GM23248 (cell line): ENCODE measurements at regions not wholly inside any gene's neighbourhood (a gene's known extent, or its start where the extent isn't known, plus 50 kb on each side); places are given as distances from the start of the nearest gene placed in this dataset.

Source experiments
- DNase-seq: peaks from one replicate; pipeline ENCODE4 v3.0.0-alpha.2; 2015
- H2AFZ ChIP-seq: fragments of 200-600 bp; sonication (generic); 2 replicates; pipeline ENCODE4 v1.6.1; 2016; ENCODE audit warnings: antibody characterized with exemption
- H3F3A ChIP-seq: fragments of 200-600 bp; sonication (generic); 2 replicates; pipeline ENCODE4 v1.6.1; 2016; ENCODE audit warnings: mild to moderate bottlenecking, antibody characterized with exemption, mixed run types; ENCODE audit not compliant: insufficient read depth
- H3K27ac ChIP-seq: fragments of 200-600 bp; sonication (generic); 2 replicates; pipeline ENCODE4 v1.5.1; 2016; ENCODE audit warnings: mild to moderate bottlenecking
- H3K27me3 ChIP-seq: fragments of 200-600 bp; sonication (generic); replicated peaks from 2 replicates; pipeline ENCODE4 v1.6.1; 2016; ENCODE audit warnings: mild to moderate bottlenecking; ENCODE audit not compliant: insufficient read depth
- H3K36me3 ChIP-seq: fragments of 200-600 bp; sonication (generic); 2 replicates; pipeline ENCODE4 v1.6.1; 2016; ENCODE audit warnings: low read depth, mild to moderate bottlenecking
- H3K4me1 ChIP-seq: fragments of 200-600 bp; sonication (generic); 2 replicates; pipeline ENCODE4 v1.6.1; 2016; ENCODE audit warnings: mild to moderate bottlenecking; ENCODE audit not compliant: insufficient read depth
- H3K4me2 ChIP-seq: fragments of 200-600 bp; sonication (generic); one replicate; pipeline ENCODE4 v1.6.1; 2016; ENCODE audit warnings: mild to moderate bottlenecking; ENCODE audit not compliant: unreplicated experiment
- H3K4me3 ChIP-seq: fragments of 200-600 bp; sonication (generic); 2 replicates; pipeline ENCODE4 v1.5.1; 2016; ENCODE audit warnings: mild to moderate bottlenecking
- H3K79me2 ChIP-seq: fragments of 200-600 bp; sonication (generic); 2 replicates; pipeline ENCODE4 v1.6.1; 2016; ENCODE audit warnings: mild to moderate bottlenecking; ENCODE audit not compliant: insufficient read depth
- H3K9ac ChIP-seq: fragments of 200-600 bp; sonication (generic); 2 replicates; pipeline ENCODE4 v1.6.1; 2016; ENCODE audit warnings: mild to moderate bottlenecking
- H3K9me2 ChIP-seq: fragments of 200-600 bp; sonication (generic); 2 replicates; pipeline ENCODE4 v1.6.1; 2016; ENCODE audit warnings: mixed run types, mild to moderate bottlenecking, moderate library complexity; ENCODE audit not compliant: insufficient read depth
- H3K9me3 ChIP-seq: fragments of 200-600 bp; sonication (generic); one replicate; pipeline ENCODE4 v1.6.1; 2017; ENCODE audit warnings: low read depth
- H4K20me1 ChIP-seq: fragments of 200-600 bp; sonication (generic); 2 replicates; pipeline ENCODE4 v1.6.0; 2016; ENCODE audit not compliant: insufficient read depth
- EZH2 ChIP-seq: fragments of 200-600 bp; sonication (generic); IDR thresholded peaks from 2 replicates; pipeline ENCODE4 v1.6.1; 2018; ENCODE audit warnings: antibody characterized with exemption, mild to moderate bottlenecking; ENCODE audit not compliant: insufficient read depth, poor library complexity, severe bottlenecking
- EZH2phosphoT487 ChIP-seq: fragments of 200-600 bp; sonication (generic); IDR thresholded peaks from 2 replicates; pipeline ENCODE4 v1.6.1; 2018; ENCODE audit warnings: antibody characterized with exemption, moderate library complexity, mild to moderate bottlenecking, low read depth; ENCODE audit not compliant: insufficient read depth
- WGBS, 2 experiments: methylation state at CpG; one replicate each; pipeline ENCODE4 v1.1.6; 2015 to 2017; ENCODE audit warnings: low lambda C conversion rate in 2 of 2, low coverage in 1 of 2; ENCODE audit errors: missing lambda C conversion rate in 2 of 2; 5-methylcytosine and 5-hydroxymethylcytosine counted together
- in situ Hi-C: fragments of 300-500 bp; cut with MboI; formaldehyde crosslinking; loops from 2 replicates; pipeline ENCODE4 v1.15.0; 2020

DNA sequence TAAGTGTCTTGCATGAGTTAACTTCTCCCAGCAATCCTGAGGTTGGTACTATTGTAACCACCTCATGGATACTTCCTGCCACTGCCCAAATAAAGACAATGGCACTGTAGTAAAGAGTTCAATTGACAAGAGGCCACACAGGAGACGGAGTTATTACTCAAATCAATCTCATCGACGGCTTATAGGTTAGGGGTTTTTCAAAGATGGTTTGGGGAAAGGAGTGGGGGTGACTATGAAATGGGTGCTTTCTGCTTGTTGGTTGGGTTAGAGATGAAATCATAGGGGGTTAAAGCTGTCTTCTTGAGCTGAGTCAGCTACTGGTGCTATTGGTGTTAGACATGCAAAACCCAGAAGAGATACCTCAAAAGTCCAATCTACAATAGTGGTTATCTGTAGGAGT lies 1258.0 kb upstream of the ZEB2 start:
- no peaks in the 10 kb centered on the region for H3F3A ChIP-seq
- H3K4me1 ChIP-seq: no peaks in the 10 kb centered on the region
- no peaks in the 10 kb centered on the region for H3K9me3 ChIP-seq
- H3K27ac ChIP-seq: no peak overlapping the region
- H4K20me1 ChIP-seq: no peaks in the 10 kb centered on the region
- WGBS, 2 experiments: 81 to 85% methylated on average over 3 of the region's 3 CpGs
- TF ChIP-seq EZH2: no peak
- no peak for TF ChIP-seq EZH2phosphoT487
- no peaks in the 10 kb centered on the region for H3K9me2 ChIP-seq
- H3K79me2 ChIP-seq: no peaks in the 10 kb centered on the region
- DNase-seq: no peak
- H3K9ac ChIP-seq: no peak overlapping the region
- in situ Hi-C loops: no loop called here
- no peaks in the 10 kb centered on the region for H3K36me3 ChIP-seq
- no peak overlapping the region for H3K4me3 ChIP-seq
- no peak overlapping the region for H2AFZ ChIP-seq
- H3K4me2 ChIP-seq: no peak overlapping the region
- H3K27me3 ChIP-seq: no peaks in the 10 kb centered on the region

DNA sequence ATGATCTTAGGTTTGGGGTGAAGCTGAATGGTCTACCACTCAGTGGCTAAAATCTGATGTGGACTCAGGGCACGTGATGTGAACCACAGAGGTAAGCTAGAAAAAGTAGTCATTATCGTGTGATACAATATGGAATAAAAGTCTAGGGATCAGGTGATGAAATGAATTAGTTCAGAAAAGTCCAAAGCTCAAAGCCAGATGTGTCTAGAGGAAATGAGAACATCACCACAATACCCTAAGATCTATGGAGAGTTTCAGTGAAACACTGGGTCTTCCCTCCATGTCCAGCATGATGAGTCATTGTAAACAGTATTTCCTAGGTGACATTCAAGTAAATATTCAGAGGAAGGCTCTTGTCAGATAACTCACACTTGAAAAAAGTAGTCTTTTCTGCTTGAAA lies 1257.4 kb upstream of the ZEB2 start:
- WGBS, 2 experiments: 27 to 29% methylated on average over 2 of the region's 2 CpGs
- TF ChIP-seq EZH2phosphoT487: no peak
- in situ Hi-C loops: no loop called here

DNA sequence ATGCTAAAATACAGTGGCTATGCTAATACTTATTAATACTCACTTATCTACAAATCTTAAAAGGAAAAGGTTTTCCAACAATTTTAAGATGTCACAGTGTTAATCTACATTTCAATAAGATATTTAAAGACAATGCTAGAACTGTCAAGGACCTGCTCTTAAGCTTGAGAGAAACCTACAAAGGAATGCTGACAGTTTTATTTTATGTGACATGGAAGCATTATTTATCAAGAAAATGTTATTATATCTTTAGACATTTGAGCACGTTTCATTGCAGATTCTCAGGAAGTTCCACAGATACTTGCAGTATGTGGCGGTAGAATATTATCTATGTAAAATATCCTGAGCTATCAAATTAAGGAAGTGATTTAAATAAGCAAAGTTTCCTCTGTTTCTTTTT lies 1255.7 kb upstream of the ZEB2 start:
- DNase-seq: no peak
- in situ Hi-C loops: no loop called here
- Histone ChIP-seq H3K27me3 (no peaks in the 10 kb centered on the region), H3K36me3 (no peaks in the 10 kb centered on the region), H3K9me3 (no peaks in the 10 kb centered on the region), H3K27ac (no peak overlapping the region), H4K20me1 (no peaks in the 10 kb centered on the region), H3K9ac (no peak overlapping the region), H3K4me3 (no peak overlapping the region), H2AFZ (no peak overlapping the region), H3K79me2 (no peaks in the 10 kb centered on the region), H3K9me2 (no peaks in the 10 kb centered on the region), H3K4me1 (no peaks in the 10 kb centered on the region), H3K4me2 (no peak overlapping the region), H3F3A (no peaks in the 10 kb centered on the region)
- TF ChIP-seq EZH2phosphoT487: no peak
- TF ChIP-seq EZH2: no peak
- 92 to 93% methylated on average over 2 of the region's 2 CpGs for WGBS, 2 experiments

More for the DNA sequence above, 1257.4 kb upstream of the ZEB2 start:
- Histone ChIP-seq H3K36me3 (no peaks in the 10 kb centered on the region), H3K4me1 (no peaks in the 10 kb centered on the region), H3K27me3 (no peaks in the 10 kb centered on the region), H3K9ac (no peak overlapping the region), H3K4me2 (no peak overlapping the region), H2AFZ (no peak overlapping the region), H3K4me3 (no peak overlapping the region), H3K9me2 (no peaks in the 10 kb centered on the region), H3K79me2 (no peaks in the 10 kb centered on the region), H3K9me3 (no peaks in the 10 kb centered on the region), H3F3A (no peaks in the 10 kb centered on the region), H3K27ac (no peak overlapping the region), H4K20me1 (no peaks in the 10 kb centered on the region)
- DNase-seq: peak; percentile 50

DNA sequence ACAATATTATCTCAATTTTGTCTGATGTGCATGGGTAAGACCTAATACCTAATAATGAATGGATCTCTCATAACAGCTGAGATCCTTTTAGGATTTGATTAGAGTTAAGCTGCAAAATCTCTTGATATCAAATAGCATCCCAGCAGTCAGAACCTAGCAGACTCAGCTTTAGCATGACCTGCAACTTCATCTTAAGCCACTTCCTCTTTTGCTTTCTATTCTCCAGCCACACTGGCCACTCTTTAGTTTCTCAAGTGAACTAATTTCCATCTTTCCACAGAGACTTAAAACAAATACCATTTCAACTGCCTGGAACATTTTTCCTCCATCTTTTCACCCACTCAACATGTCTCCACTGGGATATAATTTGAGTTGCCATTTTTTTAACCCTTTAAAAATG lies 1251.6 kb upstream of the ZEB2 start:
- no peaks in the 10 kb centered on the region for H3K4me1 ChIP-seq
- no peaks in the 10 kb centered on the region for H4K20me1 ChIP-seq
- H3K27me3 ChIP-seq: no peaks in the 10 kb centered on the region
- DNase-seq: no peak
- no peaks in the 10 kb centered on the region for H3K9me3 ChIP-seq
- no peak overlapping the region for H2AFZ ChIP-seq
- no peaks in the 10 kb centered on the region for H3K36me3 ChIP-seq
- H3K4me3 ChIP-seq: no peak overlapping the region
- in situ Hi-C loops: no loop called here
- H3K9ac ChIP-seq: no peak overlapping the region
- no peaks in the 10 kb centered on the region for H3K79me2 ChIP-seq
- TF ChIP-seq EZH2phosphoT487 (no peak), EZH2 (no peak)
- no peak overlapping the region for H3K27ac ChIP-seq
- H3K9me2 ChIP-seq: no peaks in the 10 kb centered on the region
- no peak overlapping the region for H3K4me2 ChIP-seq
- H3F3A ChIP-seq: no peaks in the 10 kb centered on the region

DNA sequence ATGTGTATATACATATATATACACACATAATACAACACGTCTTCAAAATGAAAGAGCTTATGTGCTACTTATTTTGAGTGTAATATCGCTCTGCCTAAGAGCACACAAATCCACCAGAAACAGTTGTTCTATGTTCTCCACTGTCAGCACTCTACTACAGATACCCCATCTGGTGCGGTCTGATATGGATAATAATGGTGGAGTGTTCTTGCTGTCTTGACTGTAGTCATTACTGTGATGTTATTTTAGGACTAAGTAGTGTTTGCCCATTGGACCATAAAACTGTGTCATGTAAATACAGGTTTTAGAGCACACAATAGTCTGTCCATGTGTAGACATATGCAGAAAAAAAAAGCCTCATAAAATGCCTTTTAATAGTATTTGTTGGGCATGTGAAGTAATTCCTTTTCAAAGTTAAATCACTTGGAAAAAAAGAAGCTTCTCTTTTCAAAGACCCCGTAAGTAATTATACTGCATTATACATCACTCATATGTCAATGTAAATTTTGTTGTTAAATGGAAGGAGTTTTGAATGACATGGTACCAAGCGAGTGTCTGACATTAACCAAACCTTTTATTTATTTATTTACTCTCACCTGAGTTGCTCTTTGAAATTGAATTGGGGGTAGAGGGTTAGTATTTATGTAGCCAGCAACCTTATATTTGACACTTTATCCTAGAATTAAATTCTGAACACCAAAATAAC lies 1249.2 kb upstream of the ZEB2 start:
- Histone ChIP-seq H3K9me3 (no peaks in the 10 kb centered on the region), H3K79me2 (no peaks in the 10 kb centered on the region), H3K27ac (no peak overlapping the region), H2AFZ (no peak overlapping the region), H3K4me2 (no peak overlapping the region), H3K4me1 (no peaks in the 10 kb centered on the region), H3K4me3 (no peak overlapping the region), H3F3A (no peaks in the 10 kb centered on the region), H3K27me3 (no peaks in the 10 kb centered on the region), H3K36me3 (no peaks in the 10 kb centered on the region), H3K9ac (no peak overlapping the region), H3K9me2 (no peaks in the 10 kb centered on the region), H4K20me1 (no peaks in the 10 kb centered on the region)
- no peak for DNase-seq
- in situ Hi-C loops: no loop called here
- TF ChIP-seq EZH2 (no peak), EZH2phosphoT487 (no peak)
- 75 to 83% methylated on average over 5 of the region's 5 CpGs for WGBS, 2 experiments
